ENCODE measurements at regions not wholly inside any gene's neighbourhood (a gene's known extent, or its start where the extent isn't known, plus 50 kb on each side); places are given as distances from the start of the nearest gene placed in this dataset.

GRCh38 chr15:95538693-95539092 lies 791.8 kb upstream of the NR2F2 start:
- Histone ChIP-seq H3K27ac (ENCODE audit: low read depth, low read length) (no peak overlapping the region), H3K27me3 (ENCODE audit: control insufficient read depth, insufficient read depth, low read length) (no peaks in the 10 kb centered on the region)

GRCh38 chr15:95541301-95541700 lies 789.2 kb upstream of the NR2F2 start:
- no peaks in the 10 kb centered on the region for H3K9me3 ChIP-seq (ENCODE audit: control insufficient read depth, insufficient read depth, low read length)
- no peaks in the 10 kb centered on the region for H3K4me1 ChIP-seq (ENCODE audit: control insufficient read depth, insufficient read depth, low read length)
- H3K9ac ChIP-seq (ENCODE audit: low read depth, low read length), result no peak overlapping the region
- no peaks in the 10 kb centered on the region for H3K27me3 ChIP-seq (ENCODE audit: control insufficient read depth, insufficient read depth, low read length)
- H3K27ac ChIP-seq (ENCODE audit: low read depth, low read length), result no peak overlapping the region
- H3K4me3 ChIP-seq (ENCODE audit: low read depth, low read length), result no peak overlapping the region
- no peaks in the 10 kb centered on the region for H3K36me3 ChIP-seq (ENCODE audit: control insufficient read depth, insufficient read depth, low read length)

More at GRCh38 chr15:95538693-95539092, 791.8 kb upstream of the NR2F2 start:
- Histone ChIP-seq H3K4me3 (ENCODE audit: low read depth, low read length) (no peak overlapping the region), H3K4me1 (ENCODE audit: control insufficient read depth, insufficient read depth, low read length) (no peaks in the 10 kb centered on the region), H3K36me3 (ENCODE audit: control insufficient read depth, insufficient read depth, low read length) (no peaks in the 10 kb centered on the region), H3K9me3 (ENCODE audit: control insufficient read depth, insufficient read depth, low read length) (no peaks in the 10 kb centered on the region), H3K9ac (ENCODE audit: low read depth, low read length) (no peak overlapping the region)

- H3K27ac ChIP-seq (ENCODE audit: low read depth, low read length), result no peak overlapping the region
- no peaks in the 10 kb centered on the region for H3K36me3 ChIP-seq (ENCODE audit: control insufficient read depth, insufficient read depth, low read length)
- H3K4me1 ChIP-seq (ENCODE audit: control insufficient read depth, insufficient read depth, low read length), result no peaks in the 10 kb centered on the region
These were observed 781.2 kb upstream of the NR2F2 start for GRCh38 chr15:95549168-95549738.

GRCh38 chr15:95550702-95551101 lies 779.8 kb upstream of the NR2F2 start:
- Histone ChIP-seq H3K9ac (ENCODE audit: low read depth, low read length) (no peak overlapping the region), H3K36me3 (ENCODE audit: control insufficient read depth, insufficient read depth, low read length) (no peaks in the 10 kb centered on the region), H3K4me3 (ENCODE audit: low read depth, low read length) (no peak overlapping the region), H3K27ac (ENCODE audit: low read depth, low read length) (no peak overlapping the region), H3K4me1 (ENCODE audit: control insufficient read depth, insufficient read depth, low read length) (no peaks in the 10 kb centered on the region), H3K27me3 (ENCODE audit: control insufficient read depth, insufficient read depth, low read length) (no peaks in the 10 kb centered on the region), H3K9me3 (ENCODE audit: control insufficient read depth, insufficient read depth, low read length) (no peaks in the 10 kb centered on the region)

More at GRCh38 chr15:95549168-95549738, 781.2 kb upstream of the NR2F2 start:
- no peak overlapping the region for H3K4me3 ChIP-seq (ENCODE audit: low read depth, low read length)
- no peaks in the 10 kb centered on the region for H3K27me3 ChIP-seq (ENCODE audit: control insufficient read depth, insufficient read depth, low read length)
- H3K9me3 ChIP-seq (ENCODE audit: control insufficient read depth, insufficient read depth, low read length), result no peaks in the 10 kb centered on the region
- H3K9ac ChIP-seq (ENCODE audit: low read depth, low read length), result no peak overlapping the region

- Histone ChIP-seq H3K27me3 (ENCODE audit: control insufficient read depth, insufficient read depth, low read length) (no peaks in the 10 kb centered on the region), H3K27ac (ENCODE audit: low read depth, low read length) (no peak overlapping the region), H3K9me3 (ENCODE audit: control insufficient read depth, insufficient read depth, low read length) (no peaks in the 10 kb centered on the region), H3K4me3 (ENCODE audit: low read depth, low read length) (no peak overlapping the region), H3K4me1 (ENCODE audit: control insufficient read depth, insufficient read depth, low read length) (peaks cover 12% of the 10 kb centered on the region), H3K9ac (ENCODE audit: low read depth, low read length) (no peak overlapping the region), H3K36me3 (ENCODE audit: control insufficient read depth, insufficient read depth, low read length) (no peaks in the 10 kb centered on the region)
These were observed 774.3 kb upstream of the NR2F2 start for GRCh38 chr15:95556225-95556624.

GRCh38 chr15:95556866-95557225 lies 773.7 kb upstream of the NR2F2 start:
- no peaks in the 10 kb centered on the region for H3K27me3 ChIP-seq (ENCODE audit: control insufficient read depth, insufficient read depth, low read length)
- H3K9me3 ChIP-seq (ENCODE audit: control insufficient read depth, insufficient read depth, low read length), result no peaks in the 10 kb centered on the region
- H3K4me1 ChIP-seq (ENCODE audit: control insufficient read depth, insufficient read depth, low read length), result peaks cover 12% of the 10 kb centered on the region
- H3K9ac ChIP-seq (ENCODE audit: low read depth, low read length), result no peak overlapping the region
- no peaks in the 10 kb centered on the region for H3K36me3 ChIP-seq (ENCODE audit: control insufficient read depth, insufficient read depth, low read length)
- H3K4me3 ChIP-seq (ENCODE audit: low read depth, low read length), result no peak overlapping the region
- peak overlapping the region; percentile 57 for H3K27ac ChIP-seq (ENCODE audit: low read depth, low read length)

GRCh38 chr15:95557226-95558046 lies 773.1 kb upstream of the NR2F2 start:
- no peak overlapping the region for H3K4me3 ChIP-seq (ENCODE audit: low read depth, low read length)
- peak overlapping the region; percentile 57 for H3K27ac ChIP-seq (ENCODE audit: low read depth, low read length)

GRCh38 chr15:95558131-95558530 lies 772.4 kb upstream of the NR2F2 start:
- H3K4me1 ChIP-seq (ENCODE audit: control insufficient read depth, insufficient read depth, low read length), result peaks cover 12% of the 10 kb centered on the region
- H3K27me3 ChIP-seq (ENCODE audit: control insufficient read depth, insufficient read depth, low read length), result no peaks in the 10 kb centered on the region
- no peaks in the 10 kb centered on the region for H3K36me3 ChIP-seq (ENCODE audit: control insufficient read depth, insufficient read depth, low read length)
- no peak overlapping the region for H3K9ac ChIP-seq (ENCODE audit: low read depth, low read length)
- no peak overlapping the region for H3K27ac ChIP-seq (ENCODE audit: low read depth, low read length)
- no peaks in the 10 kb centered on the region for H3K9me3 ChIP-seq (ENCODE audit: control insufficient read depth, insufficient read depth, low read length)
- no peak overlapping the region for H3K4me3 ChIP-seq (ENCODE audit: low read depth, low read length)

More at GRCh38 chr15:95557226-95558046, 773.1 kb upstream of the NR2F2 start:
- no peaks in the 10 kb centered on the region for H3K36me3 ChIP-seq (ENCODE audit: control insufficient read depth, insufficient read depth, low read length)
- H3K27me3 ChIP-seq (ENCODE audit: control insufficient read depth, insufficient read depth, low read length), result no peaks in the 10 kb centered on the region
- peaks cover 12% of the 10 kb centered on the region for H3K4me1 ChIP-seq (ENCODE audit: control insufficient read depth, insufficient read depth, low read length)
- H3K9ac ChIP-seq (ENCODE audit: low read depth, low read length), result no peak overlapping the region
- no peaks in the 10 kb centered on the region for H3K9me3 ChIP-seq (ENCODE audit: control insufficient read depth, insufficient read depth, low read length)

- H3K9me3 ChIP-seq (ENCODE audit: control insufficient read depth, insufficient read depth, low read length), result no peaks in the 10 kb centered on the region
- peaks cover 12% of the 10 kb centered on the region for H3K4me1 ChIP-seq (ENCODE audit: control insufficient read depth, insufficient read depth, low read length)
- no peak overlapping the region for H3K9ac ChIP-seq (ENCODE audit: low read depth, low read length)
- H3K27me3 ChIP-seq (ENCODE audit: control insufficient read depth, insufficient read depth, low read length), result no peaks in the 10 kb centered on the region
- no peak overlapping the region for H3K4me3 ChIP-seq (ENCODE audit: low read depth, low read length)
- H3K36me3 ChIP-seq (ENCODE audit: control insufficient read depth, insufficient read depth, low read length), result no peaks in the 10 kb centered on the region
- H3K27ac ChIP-seq (ENCODE audit: low read depth, low read length), result no peak overlapping the region
These were observed 771.6 kb upstream of the NR2F2 start for GRCh38 chr15:95558916-95559315.

GRCh38 chr15:95559875-95560394 lies 770.6 kb upstream of the NR2F2 start:
- Histone ChIP-seq H3K9ac (ENCODE audit: low read depth, low read length) (no peak overlapping the region), H3K4me1 (ENCODE audit: control insufficient read depth, insufficient read depth, low read length) (peaks cover 12% of the 10 kb centered on the region), H3K36me3 (ENCODE audit: control insufficient read depth, insufficient read depth, low read length) (no peaks in the 10 kb centered on the region), H3K27me3 (ENCODE audit: control insufficient read depth, insufficient read depth, low read length) (no peaks in the 10 kb centered on the region), H3K4me3 (ENCODE audit: low read depth, low read length) (no peak overlapping the region), H3K27ac (ENCODE audit: low read depth, low read length) (no peak overlapping the region), H3K9me3 (ENCODE audit: control insufficient read depth, insufficient read depth, low read length) (no peaks in the 10 kb centered on the region)

- no peaks in the 10 kb centered on the region for H3K9me3 ChIP-seq (ENCODE audit: control insufficient read depth, insufficient read depth, low read length)
- H3K36me3 ChIP-seq (ENCODE audit: control insufficient read depth, insufficient read depth, low read length), result no peaks in the 10 kb centered on the region
- H3K9ac ChIP-seq (ENCODE audit: low read depth, low read length), result no peak overlapping the region
- no peak overlapping the region for H3K27ac ChIP-seq (ENCODE audit: low read depth, low read length)
- H3K4me1 ChIP-seq (ENCODE audit: control insufficient read depth, insufficient read depth, low read length), result peaks cover 12% of the 10 kb centered on the region
- no peaks in the 10 kb centered on the region for H3K27me3 ChIP-seq (ENCODE audit: control insufficient read depth, insufficient read depth, low read length)
- no peak overlapping the region for H3K4me3 ChIP-seq (ENCODE audit: low read depth, low read length)
These were observed 769.0 kb upstream of the NR2F2 start for GRCh38 chr15:95561463-95561862.
